ENCODE measurements at regions not wholly inside any gene's neighbourhood (a gene's known extent, or its start where the extent isn't known, plus 50 kb on each side); places are given as distances from the start of the nearest gene placed in this dataset.
"Not testable (repeated sequence)": the region's sequence is repeated elsewhere in the genome, so short reads cannot be mapped to it uniquely, and the experiment has no call there.

- DNase-seq = no peak
Observed at GRCh38 chrX:121307449-121307848, 260.0 kb downstream of the GLUD2 start.

DNA sequence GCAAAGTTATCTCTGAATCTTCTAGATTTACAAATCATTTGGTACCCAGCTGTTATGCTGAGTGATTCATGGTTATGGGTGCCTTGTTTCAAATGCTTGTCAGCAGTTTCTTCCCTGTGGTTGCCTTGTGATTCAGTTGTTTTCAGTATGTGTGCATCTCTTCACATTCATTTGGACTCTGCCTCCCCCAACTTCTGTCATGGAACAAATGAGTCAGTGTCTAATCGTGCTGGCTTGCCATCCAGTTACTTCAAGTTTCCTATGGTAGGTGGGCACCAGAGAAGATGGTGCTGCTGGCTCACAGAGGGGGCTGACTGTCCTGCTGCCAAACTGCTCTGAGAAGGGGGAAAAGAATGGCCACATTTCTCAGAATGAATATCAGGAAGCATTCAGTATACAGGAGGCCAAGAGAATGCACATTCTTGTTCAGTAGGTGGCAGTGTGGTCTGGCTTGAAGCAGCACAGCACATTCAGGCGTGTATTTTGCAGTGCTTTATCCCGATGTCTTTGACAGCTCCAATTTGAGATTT, 260.9 kb downstream of the GLUD2 start:
- peak; percentile 30 for DNase-seq

DNA sequence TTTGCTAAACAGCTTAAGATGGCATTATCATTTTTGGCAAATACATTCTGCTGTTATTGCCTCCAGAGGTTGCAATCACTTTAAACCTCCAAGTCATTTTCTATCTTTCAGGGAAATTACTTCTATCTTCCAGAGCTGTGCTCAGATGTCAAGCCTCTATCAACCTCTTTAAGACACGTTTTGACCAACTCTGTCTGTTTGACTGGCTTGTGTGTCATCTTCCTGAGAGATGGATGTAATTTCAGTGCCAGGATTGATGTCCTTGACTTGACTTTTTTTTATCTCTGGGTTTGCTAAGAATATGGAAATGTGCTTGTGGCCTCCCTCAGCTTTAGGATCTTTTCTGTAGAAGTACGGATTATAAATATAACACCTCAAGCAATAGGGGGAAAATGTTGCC, 263.4 kb downstream of the GLUD2 start:
- DNase-seq = no peak

GRCh38 chrX:121320441-121320840, 273.0 kb downstream of the GLUD2 start:
- no peak for DNase-seq

DNA sequence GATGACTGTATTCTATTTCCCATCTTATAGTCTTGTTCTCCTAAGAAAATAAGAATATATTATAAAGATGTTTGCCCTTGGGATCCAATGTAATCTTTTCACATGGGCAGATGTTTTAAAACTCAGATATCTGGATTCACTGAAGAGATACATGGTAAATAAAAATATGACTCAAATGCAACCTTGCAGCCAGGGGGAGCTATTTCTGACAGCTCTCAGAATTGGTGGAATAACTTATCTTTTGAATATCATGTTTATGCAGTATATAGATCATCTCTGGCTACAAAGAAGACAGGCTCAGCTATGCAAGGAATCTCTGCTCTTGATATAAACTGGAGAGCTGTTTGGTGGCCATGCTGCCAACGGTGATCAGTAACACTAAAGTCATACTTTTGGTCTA, 274.7 kb downstream of the GLUD2 start:
- no peak for DNase-seq

GRCh38 chrX:121323337-121323736, 275.9 kb downstream of the GLUD2 start:
- no peak for DNase-seq

DNA sequence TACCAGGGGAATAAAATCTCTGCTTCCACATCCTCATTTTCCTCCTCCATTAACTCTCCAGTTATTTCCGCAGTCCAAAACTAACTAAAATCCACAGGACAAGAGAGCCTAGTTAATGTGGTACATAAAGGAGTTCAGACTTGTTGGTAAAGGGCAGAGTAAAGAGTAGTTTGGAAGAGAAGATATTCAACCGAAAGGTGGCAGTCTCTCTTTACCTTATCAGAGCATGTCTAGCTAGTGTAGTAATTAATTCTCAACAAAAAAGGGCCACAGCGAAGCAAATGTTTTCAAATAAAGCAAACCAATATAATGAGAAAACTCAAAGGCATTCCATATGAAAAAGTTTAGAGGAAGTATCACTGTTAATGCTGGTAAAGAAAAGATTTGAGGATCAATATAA, 286.5 kb downstream of the GLUD2 start:
- peak; percentile 5 for DNase-seq

GRCh38 chrX:121336831-121337421, 289.5 kb downstream of the GLUD2 start:
- DNase-seq = peak; percentile 77

DNA sequence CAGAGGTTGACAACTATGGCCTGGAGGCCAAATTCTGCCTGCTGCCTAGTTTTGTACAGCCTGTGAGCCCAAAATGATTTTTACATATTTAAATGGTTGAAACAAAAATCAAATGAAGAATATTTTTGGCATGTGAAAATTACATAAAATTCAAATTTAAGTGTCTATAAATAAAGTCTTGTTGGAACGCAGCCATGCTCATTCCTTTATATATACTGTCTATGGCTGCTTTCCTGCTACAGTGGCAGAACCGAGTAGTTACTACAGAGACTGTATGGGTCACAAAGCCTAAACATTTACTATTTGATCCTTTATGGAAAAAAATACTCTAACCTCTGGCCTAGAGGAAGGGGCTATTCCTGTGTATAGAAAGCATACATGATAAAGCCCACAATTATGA, 290.4 kb downstream of the GLUD2 start:
- no peak for DNase-seq

GRCh38 chrX:121349263-121349662, 301.9 kb downstream of the GLUD2 start:
- no peak for DNase-seq

- DNase-seq = peak; percentile 76
Observed at GRCh38 chrX:121356139-121356849, 308.9 kb downstream of the GLUD2 start.

DNA sequence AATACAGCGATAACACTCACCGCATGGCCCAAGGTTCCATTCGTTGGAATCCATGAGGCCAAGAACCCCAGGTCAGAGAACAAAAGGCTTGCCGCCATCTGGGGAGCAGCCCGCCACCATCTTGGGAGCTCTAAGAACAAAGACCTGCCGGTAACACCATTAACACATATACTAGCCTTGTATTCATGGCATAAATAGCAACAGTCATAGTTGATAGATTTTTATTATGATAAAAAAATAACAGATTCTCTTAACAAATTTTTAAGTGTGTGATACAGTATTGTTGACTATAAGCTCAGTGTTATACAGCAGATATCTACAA, 309.4 kb downstream of the GLUD2 start:
- peak; percentile 52 for DNase-seq

DNA sequence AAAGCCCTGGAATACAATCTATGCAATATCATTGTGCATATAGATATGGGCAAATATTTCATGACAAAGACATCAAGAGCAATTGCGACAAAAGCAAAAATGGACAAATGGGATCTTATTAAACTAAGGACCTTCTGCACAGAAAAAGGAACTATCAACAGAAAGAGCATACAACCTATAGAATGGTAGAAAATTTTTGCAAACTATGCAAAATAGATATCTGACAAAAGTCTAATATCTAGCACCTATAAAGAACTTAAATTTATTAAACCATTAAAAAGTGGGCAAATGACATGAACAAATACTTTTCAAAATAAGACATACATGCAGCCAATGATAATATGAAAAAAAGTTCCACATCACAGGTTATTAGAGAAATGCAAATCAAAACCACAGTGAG, 312.9 kb downstream of the GLUD2 start:
- DNase-seq = no peak

- DNase-seq = no peak
Observed at GRCh38 chrX:121365572-121366161, 318.3 kb downstream of the GLUD2 start.

GRCh38 chrX:121374471-121374870, 327.1 kb downstream of the GLUD2 start:
- DNase-seq = no peak

GRCh38 chrX:121381915-121382314, 334.5 kb downstream of the GLUD2 start:
- not testable (repeated sequence) for DNase-seq

GRCh38 chrX:121389976-121390714, 342.7 kb downstream of the GLUD2 start:
- no peak for DNase-seq

- no peak for DNase-seq
Observed at GRCh38 chrX:121405826-121406225, 358.4 kb downstream of the GLUD2 start.

- no peak for DNase-seq
Observed at GRCh38 chrX:121407627-121408026, 360.2 kb downstream of the GLUD2 start.

- DNase-seq = not testable (repeated sequence)
Observed at GRCh38 chrX:121431514-121431913, 384.1 kb downstream of the GLUD2 start.

- DNase-seq = no peak
Observed at GRCh38 chrX:121433289-121433688, 385.9 kb downstream of the GLUD2 start.

- DNase-seq = not testable (repeated sequence)
Observed at GRCh38 chrX:121437666-121438065, 390.3 kb downstream of the GLUD2 start.

- DNase-seq = no peak
Observed at GRCh38 chrX:121455890-121456289, 408.5 kb downstream of the GLUD2 start.

- no peak for DNase-seq
Observed at GRCh38 chrX:121456315-121456714, 408.9 kb downstream of the GLUD2 start.
